T-helper 2 cell (primary cell): ENCODE measurements at regions not wholly inside any gene's neighbourhood (a gene's known extent, or its start where the extent isn't known, plus 50 kb on each side); places are given as distances from the start of the nearest gene placed in this dataset.

Experiments
- DNase-seq, 5 experiments: peaks; one replicate each; pipeline versions ENCODE4 v3.0.0 to v3.0.0-alpha.2; 2012 to 2022

DNA sequence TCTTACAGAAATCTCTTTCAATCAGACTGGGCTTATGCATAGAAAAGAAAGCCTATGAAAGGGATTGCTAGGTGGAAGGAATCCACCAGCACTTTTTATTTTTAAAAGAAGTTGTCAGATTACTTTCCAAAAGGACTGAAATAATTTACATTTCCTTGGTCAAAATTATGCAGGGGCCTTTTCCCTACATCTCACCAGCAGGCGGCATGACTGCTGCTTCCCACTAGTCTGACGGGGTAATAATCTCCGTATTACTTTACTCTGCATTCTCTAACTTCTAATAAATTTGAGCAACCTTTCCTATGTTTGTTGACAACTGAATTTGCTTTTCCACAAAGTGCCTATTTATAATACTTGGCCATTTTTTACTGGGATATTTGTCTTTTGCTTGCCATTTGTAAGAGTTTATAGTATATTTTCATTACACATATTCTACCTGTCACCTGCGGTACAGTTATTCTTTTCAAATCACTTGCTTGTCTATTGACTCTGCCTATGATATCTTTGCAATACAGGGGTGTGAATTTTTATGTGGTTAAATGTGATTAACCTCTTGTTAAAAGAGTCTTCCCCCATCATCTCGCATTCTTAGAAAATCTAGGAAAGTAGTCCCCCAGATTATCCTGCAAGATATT lies 51.9 kb upstream of the USP47 start:
- DNase-seq: no peak

GRCh38 chr11:11788063-11788710 lies 53.6 kb upstream of the USP47 start:
- DNase-seq: no peak

GRCh38 chr11:11787305-11788062 lies 54.3 kb upstream of the USP47 start:
- DNase-seq: peak; percentile 17 to 56 (median 49)

DNA sequence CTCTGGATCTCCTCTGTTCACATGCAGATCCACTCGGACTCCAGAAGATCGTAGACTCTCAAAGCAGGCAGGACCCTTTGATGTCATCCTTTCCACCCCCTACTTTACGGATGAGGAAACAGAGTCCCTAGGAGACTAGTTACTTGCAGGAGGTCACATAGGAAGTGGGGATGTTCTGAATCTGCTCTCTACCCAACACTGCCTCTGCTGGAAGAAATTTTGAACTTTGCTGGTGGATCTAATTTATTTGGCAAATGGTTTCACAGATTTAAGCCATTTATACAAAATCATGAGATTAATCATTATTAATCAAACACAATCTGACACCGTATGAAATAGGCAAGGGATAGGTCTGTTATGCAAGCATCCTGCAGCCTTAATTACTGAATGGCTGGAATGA lies 55.0 kb upstream of the USP47 start:
- DNase-seq: no peak

DNA sequence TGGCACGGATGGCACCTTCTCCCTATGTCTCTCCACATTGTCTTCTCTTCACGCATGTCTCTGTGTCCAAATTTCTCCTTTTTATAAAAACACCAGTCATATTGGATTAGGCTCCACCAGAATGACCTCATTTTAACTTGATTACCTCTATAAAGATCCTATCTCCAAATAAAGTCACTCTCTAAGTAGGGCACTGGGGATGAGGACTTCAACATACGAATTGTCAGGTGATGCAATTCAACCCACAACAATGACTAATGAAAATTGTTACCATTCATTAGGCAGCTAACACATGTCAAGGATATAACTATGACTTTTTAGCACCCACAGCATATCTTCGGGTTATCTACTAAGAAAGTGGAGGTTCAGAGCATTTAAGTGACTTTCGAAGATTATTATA lies 55.5 kb upstream of the USP47 start:
- no peak for DNase-seq

GRCh38 chr11:11782532-11783110 lies 59.2 kb upstream of the USP47 start:
- no peak for DNase-seq

DNA sequence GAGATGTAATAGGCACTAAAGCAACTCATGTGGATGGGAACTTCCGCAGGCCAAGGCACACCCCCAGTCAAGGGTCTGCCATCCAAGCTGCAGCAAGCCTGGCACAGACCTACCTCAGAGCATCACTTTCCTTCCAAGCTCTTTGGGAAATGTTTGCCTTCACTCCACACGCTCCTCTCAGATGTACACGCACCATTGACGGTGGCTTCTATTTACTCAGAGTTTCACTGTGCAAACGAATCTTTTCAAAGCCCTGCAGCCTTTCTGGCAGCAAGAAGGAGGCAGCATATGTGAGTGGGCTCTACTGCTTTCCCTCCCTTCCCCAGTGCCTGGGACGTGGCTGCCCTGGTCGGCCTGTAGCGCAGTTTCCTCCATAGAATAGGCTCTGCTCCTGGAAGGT lies 60.9 kb upstream of the USP47 start:
- no peak for DNase-seq

DNA sequence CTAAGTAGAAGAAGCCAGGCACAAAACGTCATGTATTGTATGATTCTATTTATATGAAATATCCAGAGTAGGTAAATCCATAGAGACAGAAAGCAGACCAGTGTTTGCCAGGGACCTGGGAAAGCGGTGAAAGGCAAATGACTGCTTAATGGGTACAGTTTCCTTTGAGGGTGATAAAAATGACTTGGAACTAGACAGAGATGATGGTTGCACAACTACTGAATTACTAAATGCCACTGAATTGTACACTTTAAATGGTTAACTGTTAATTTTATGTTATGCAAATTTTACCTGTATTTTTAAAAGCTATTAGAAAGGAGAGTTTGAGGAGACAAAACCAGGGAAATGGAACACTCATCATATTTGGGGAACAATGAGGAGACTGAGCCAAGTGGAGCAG lies 61.8 kb upstream of the USP47 start:
- DNase-seq: no peak

DNA sequence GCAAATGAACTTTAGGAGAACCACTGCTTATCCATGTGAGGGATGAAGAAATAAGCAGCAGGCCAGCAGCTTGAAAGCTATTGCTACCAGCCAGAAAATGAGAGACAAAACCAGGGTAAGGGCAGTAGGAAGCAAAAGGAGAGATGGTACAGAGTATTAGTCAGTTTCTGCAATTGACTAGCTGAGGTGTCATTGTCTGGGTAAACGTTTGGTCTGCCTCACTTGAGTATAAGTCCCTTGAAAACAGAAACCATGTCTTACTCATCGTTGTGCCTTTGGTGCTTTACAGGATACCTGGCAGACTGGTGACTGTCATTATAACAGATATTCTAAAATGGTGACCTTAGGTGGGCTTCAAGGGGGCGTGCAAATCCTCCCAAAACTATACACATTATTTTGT lies 63.9 kb upstream of the USP47 start:
- DNase-seq: no peak

GRCh38 chr11:11776714-11777113 lies 65.1 kb upstream of the USP47 start:
- DNase-seq: no peak

GRCh38 chr11:11774928-11775327 lies 66.8 kb upstream of the USP47 start:
- DNase-seq: no peak

- no peak for DNase-seq
These were observed 68.8 kb upstream of the USP47 start for GRCh38 chr11:11772865-11773515.

DNA sequence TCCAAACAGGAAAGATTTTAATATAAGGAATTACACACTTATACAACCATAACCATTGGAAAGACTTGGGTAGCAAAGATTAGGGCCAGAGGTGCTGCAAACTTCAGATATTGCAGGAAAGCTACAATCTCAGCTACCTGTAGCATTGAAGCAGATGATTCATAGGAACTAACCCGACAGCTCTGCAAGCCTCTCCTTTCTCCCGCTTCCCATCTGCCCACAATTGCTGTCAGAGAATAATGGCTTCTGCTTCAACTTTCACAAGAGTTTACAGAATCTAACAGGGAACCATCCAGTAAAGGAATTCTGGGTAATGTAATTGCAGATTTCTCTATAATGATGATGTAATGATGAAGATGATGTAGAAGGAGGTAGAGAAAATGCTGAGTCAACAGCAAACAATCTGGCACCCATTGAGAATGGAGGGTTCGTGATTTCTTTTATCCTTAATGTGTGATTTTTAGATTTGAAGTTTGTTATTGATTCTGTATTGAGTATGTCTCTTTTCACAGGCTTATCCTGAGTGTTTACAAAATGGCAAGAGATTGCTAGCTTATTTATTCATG lies 70.8 kb upstream of the USP47 start:
- DNase-seq: no peak

- no peak for DNase-seq
These were observed 71.5 kb upstream of the USP47 start for GRCh38 chr11:11770296-11770695.

- no peak for DNase-seq
These were observed 72.0 kb upstream of the USP47 start for GRCh38 chr11:11769782-11770181.

GRCh38 chr11:11769362-11769761 lies 72.4 kb upstream of the USP47 start:
- no peak for DNase-seq

GRCh38 chr11:11764423-11764803 lies 77.4 kb upstream of the USP47 start:
- DNase-seq: no peak

DNA sequence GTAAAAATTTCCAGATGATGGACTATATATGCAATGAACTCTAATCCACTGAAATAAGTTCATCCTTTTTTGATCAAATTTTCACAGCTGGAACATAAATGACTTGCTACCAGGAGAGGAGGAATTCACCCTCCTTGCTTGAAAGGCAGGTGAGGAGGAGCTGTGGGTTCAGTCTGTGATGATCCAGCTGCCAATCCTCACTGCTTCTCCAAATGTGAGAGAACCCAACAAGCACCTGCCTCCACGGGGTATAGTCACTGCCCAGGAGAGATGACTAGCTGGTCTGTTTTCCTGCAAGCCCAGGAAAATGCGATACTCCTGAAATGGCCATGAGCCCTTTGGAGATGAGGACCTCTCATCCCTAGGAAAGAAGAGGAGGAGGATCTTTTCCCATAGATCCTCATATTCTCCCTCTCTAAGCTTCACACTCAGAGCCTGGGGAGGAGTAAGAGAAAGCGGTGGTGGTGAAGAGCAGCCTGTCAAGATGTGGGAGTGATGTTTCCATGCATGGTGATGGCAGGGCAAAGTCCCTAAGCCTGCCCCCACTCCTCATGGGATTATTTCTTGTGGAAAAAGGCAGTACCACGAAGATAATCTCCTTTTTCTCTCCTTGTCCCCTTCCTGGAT lies 77.9 kb upstream of the USP47 start:
- DNase-seq: no peak

DNA sequence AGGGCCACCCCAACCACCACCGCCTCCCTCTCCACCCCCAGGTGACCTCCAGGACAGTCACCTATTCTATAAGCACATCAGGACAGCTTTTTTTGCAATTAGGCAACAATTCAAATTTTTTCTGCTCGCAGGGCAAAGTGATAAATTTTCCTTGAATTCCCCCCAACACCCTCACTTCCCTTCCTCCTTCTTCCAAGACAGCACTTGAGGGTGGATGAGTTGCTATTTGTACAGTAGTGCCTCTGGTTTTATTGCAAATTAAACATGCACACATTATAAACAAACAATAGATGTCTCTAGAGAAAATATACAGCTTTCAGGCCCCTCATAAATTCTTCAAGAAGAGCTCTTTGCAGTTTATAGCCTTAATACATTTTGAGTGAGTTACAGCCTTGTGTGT lies 80.9 kb upstream of the USP47 start:
- DNase-seq: no peak

- no peak for DNase-seq
These were observed 83.1 kb upstream of the USP47 start for GRCh38 chr11:11758603-11759196.

DNA sequence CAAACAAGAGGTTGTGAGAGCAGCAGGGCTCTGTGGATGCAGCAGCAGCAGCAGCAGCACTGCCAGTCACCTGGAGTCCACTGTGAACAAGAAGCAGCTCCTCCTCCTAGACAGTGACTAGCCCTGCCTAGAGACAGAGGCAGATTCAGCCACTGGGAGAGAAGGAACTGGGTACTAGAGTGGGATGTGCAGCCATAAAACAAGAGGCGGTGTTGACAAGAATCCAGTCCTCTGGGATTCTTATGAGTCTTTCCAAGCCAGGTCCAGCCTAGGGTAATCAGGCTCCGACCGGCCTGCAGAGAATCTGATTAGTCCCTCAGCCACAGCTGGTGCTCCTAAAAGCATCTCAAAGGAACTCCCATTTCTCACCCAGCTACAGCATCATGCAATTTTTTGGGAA lies 83.9 kb upstream of the USP47 start:
- no peak for DNase-seq

GRCh38 chr11:11756718-11757117 lies 85.1 kb upstream of the USP47 start:
- DNase-seq: no peak
